Epithelial cell of proximal tubule (primary cell): ENCODE measurements at regions not wholly inside any gene's neighbourhood (a gene's known extent, or its start where the extent isn't known, plus 50 kb on each side); places are given as distances from the start of the nearest gene placed in this dataset.

ENCODE experiments used
- DNase-seq: peaks from one replicate; pipeline ENCODE4 v3.0.0-alpha.2; 2011; ENCODE audit warnings: low read depth
- H3K4me3 ChIP-seq: 2 replicates; pipeline ENCODE4 v1.5.1; 2011; ENCODE audit warnings: low read depth, mild to moderate bottlenecking, low read length
- TF ChIP-seq, protein P1 (sequence below): conservative IDR thresholded peaks from 2 replicates; pipeline ENCODE4 v1.5.1; 2012; ENCODE audit warnings: low read depth, mild to moderate bottlenecking, low read length

DNA sequence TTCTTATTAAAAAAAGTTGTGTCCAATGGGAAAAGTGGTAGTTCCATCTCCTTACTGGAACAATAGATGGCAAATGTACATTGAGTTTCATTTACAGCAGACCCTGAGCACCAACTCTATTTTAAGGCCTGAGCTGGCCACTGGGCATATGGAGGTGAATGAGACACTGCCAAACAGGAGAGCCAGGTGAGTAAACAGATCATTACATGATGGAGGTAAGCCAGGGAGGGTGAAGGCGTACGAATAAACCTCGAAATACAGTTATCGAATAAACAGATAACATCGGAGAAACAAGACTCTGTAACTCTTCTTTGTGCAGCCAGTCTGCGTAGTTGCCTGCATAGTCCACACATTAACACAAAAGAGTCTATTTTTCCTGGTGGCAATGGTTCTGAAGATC, 446.4 kb upstream of the KLF4 start:
- DNase-seq: no peak
- TF ChIP-seq, protein P1, sequence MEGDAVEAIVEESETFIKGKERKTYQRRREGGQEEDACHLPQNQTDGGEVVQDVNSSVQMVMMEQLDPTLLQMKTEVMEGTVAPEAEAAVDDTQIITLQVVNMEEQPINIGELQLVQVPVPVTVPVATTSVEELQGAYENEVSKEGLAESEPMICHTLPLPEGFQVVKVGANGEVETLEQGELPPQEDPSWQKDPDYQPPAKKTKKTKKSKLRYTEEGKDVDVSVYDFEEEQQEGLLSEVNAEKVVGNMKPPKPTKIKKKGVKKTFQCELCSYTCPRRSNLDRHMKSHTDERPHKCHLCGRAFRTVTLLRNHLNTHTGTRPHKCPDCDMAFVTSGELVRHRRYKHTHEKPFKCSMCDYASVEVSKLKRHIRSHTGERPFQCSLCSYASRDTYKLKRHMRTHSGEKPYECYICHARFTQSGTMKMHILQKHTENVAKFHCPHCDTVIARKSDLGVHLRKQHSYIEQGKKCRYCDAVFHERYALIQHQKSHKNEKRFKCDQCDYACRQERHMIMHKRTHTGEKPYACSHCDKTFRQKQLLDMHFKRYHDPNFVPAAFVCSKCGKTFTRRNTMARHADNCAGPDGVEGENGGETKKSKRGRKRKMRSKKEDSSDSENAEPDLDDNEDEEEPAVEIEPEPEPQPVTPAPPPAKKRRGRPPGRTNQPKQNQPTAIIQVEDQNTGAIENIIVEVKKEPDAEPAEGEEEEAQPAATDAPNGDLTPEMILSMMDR: no peak

DNA sequence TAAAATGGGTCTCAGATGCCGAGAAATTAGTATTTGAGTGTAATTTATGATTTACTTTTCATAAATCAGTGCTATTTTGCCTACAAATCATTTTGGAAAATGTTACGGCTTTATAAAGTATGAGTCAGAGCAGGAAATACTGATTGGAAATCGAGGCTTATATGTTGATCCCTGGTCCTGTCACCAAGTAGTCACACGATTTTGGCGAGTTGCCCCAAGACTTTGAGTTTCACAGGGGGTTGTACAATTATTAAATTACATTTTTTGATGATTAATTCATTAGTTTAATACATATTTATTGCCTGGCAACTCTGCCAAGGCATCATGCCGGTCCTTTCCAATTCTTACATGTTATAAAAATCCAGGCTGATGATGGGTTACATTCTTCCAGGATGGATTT, 443.9 kb upstream of the KLF4 start:
- H3K4me3 ChIP-seq: no peak overlapping the region
- TF ChIP-seq, protein P1: no peak
- DNase-seq: no peak

More for the DNA sequence above, 446.4 kb upstream of the KLF4 start:
- H3K4me3 ChIP-seq: no peak overlapping the region

DNA sequence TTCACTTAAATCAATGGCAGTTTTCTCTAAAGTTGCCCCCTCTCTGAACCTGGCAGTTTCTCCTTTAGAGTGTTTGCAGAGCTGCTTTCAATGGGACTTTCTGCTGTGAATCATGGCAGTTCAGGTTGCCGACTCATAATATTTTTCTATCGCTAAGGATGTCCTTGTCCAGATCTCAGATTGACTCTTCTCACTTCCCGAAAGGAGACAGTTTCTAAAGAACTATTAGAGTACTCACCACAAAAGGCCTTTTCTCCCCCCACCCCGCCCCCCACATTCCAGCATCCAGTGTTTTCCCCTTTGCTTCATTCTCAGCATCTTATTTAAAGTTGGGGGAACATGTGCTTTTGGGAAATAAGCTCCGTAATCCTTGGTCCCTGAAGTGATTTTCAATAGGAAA, 443.5 kb upstream of the KLF4 start:
- no peak overlapping the region for H3K4me3 ChIP-seq
- DNase-seq: no peak
- TF ChIP-seq, protein P1: no peak

DNA sequence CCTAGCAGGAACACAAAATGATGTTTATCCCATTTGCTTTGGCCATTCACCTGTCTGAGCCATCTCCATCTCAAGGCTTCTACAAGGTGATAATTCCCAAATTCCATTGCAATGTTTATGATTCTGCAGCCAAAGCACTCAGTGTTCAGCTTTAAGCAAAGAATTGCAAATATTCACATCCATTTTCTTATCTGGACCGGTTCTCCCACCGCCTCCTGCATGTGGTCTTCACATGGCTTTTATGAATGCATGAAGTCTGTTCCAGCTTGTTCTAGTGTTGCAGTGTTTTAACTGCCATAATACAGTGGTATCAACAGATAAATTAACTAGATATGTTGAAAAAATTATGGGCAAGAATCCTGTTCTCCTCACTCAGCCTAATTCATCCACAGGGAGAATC, 443.0 kb upstream of the KLF4 start:
- no peak for DNase-seq
- no peak overlapping the region for H3K4me3 ChIP-seq
- TF ChIP-seq, protein P1: no peak

DNA sequence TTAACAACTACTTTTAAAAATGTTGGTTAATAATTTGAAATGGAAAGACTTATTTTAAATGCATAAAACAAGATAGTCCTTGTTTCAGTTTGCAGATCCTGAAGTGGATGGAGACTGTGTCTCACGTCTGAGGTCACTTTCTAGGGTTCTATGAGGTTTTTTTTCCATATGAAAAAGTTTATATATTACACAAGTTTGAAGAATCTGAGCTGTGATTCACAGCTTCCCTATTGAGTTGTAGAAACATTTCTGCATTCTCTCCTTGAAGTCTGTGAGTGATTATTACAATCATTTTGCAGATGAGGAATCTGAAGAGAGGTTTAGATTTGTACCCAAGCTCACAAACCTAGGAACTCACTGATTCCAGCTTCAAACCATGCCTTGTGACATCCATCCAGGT, 442.5 kb upstream of the KLF4 start:
- DNase-seq: no peak
- TF ChIP-seq, protein P1: no peak
- no peak overlapping the region for H3K4me3 ChIP-seq

DNA sequence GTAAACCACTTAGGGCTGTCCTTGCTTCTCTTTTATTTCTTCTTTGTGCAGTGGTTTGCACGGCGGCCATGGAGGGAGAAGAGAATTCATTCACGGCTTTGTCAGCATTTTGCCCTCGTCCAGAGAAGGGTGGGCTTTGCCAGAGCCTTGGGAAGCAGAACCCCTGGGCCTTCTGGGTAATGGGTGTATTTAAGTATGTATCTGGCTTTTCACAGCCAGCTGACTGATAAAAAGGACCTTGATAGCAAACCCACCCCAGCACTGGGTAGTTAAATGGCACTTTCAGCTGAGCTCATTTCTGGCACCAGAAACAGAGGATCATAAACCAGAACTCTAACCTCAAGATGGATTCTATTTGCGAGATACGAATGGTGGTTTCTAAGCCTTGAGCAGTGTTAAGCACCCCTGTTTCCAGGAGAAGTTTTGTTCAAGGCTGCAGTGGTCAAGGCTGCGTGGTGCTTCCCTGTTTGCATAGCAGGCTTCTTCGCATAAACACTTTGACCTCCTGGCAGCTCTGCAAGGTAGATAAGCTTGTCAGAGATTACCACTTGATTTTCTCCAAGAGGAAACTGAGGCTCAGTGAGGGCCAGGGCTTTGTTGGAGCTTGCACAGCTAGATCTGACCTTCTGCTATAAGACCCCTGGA, 441.6 kb upstream of the KLF4 start:
- TF ChIP-seq, protein P1: no peak
- no peak overlapping the region for H3K4me3 ChIP-seq

DNA sequence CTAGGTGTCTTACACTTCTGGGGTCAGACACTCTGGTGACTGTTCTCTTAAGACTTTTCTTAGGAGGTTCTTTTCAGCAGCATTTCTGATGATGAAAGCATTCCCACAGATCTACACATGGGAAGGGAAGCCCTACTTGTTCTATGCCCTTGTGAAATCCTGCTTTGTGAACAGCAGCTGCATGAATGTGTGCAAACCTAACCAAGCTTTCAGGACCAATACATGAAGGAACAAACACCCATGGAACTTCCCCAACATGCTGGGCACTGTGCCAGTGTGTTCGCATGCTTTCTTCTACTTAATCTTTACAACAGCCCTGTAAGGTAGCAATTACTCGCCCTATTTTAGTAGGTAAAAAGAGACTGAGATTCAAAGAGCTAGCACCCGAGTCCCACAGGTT, 439.9 kb upstream of the KLF4 start:
- H3K4me3 ChIP-seq: no peak overlapping the region
- DNase-seq: no peak
- TF ChIP-seq, protein P1: no peak

More for the DNA sequence above, 441.6 kb upstream of the KLF4 start:
- no peak for DNase-seq
